Keratinocyte (primary cell): ENCODE measurements at regions not wholly inside any gene's neighbourhood (a gene's known extent, or its start where the extent isn't known, plus 50 kb on each side); places are given as distances from the start of the nearest gene placed in this dataset.

ENCODE experiments used
- DNase-seq: peaks from one replicate; pipeline ENCODE4 v3.0.0-alpha.2; 2011; ENCODE audit warnings: low read depth, missing footprints, low spot score
- FAIRE-seq: peaks from 2 replicates; lab custom pipeline; 2011; peaks lifted over from hg19 to GRCh38; lab: Jason Lieb, UNC
- H2AFZ ChIP-seq: 2 replicates; pipeline ENCODE4 v1.6.0; 2012; ENCODE audit warnings: low read length, control low read depth, inconsistent platforms; ENCODE audit not compliant: control insufficient read depth
- H3K27ac ChIP-seq: 2 replicates; pipeline ENCODE4 v1.5.1; 2011; ENCODE audit warnings: low read length; ENCODE audit not compliant: control insufficient read depth, insufficient read depth
- H3K27me3 ChIP-seq: 3 replicates; pipeline ENCODE4 v1.6.0; 2011; ENCODE audit warnings: low read length; ENCODE audit not compliant: control insufficient read depth, insufficient read depth; ENCODE audit errors: extremely low read depth
- H3K36me3 ChIP-seq, 2 experiments: 2 replicates in 1 of 2; 3 replicates in 1 of 2; pipeline ENCODE4 v1.5.1; 2011; ENCODE audit warnings: low read length in 2 of 2, mild to moderate bottlenecking in 1 of 2; ENCODE audit not compliant: control insufficient read depth in 2 of 2, insufficient read depth in 2 of 2; ENCODE audit errors: extremely low read depth in 1 of 2
- H3K4me1 ChIP-seq: 3 replicates; pipeline ENCODE4 v1.5.1; 2011; ENCODE audit warnings: low read length; ENCODE audit not compliant: control insufficient read depth, insufficient read depth; ENCODE audit errors: extremely low read depth
- H3K4me2 ChIP-seq: 3 replicates; pipeline ENCODE4 v1.6.0; 2011; ENCODE audit warnings: low read depth, low read length; ENCODE audit not compliant: control insufficient read depth, insufficient read depth; ENCODE audit errors: extremely low read depth
- H3K4me3 ChIP-seq, 3 experiments: fragments of 200-600 bp in 1 of 3; sonication (generic) in 1 of 3; 2 replicates in 2 of 3; 3 replicates in 1 of 3; pipeline ENCODE4 v1.5.1; 2011 to 2016; ENCODE audit warnings: low read length in 3 of 3, mild to moderate bottlenecking in 3 of 3, control low read depth in 2 of 3, inconsistent platforms in 1 of 3, low read depth in 1 of 3, mixed read lengths in 1 of 3, mixed run types in 1 of 3, moderate library complexity in 1 of 3; ENCODE audit not compliant: control insufficient read depth in 2 of 3, insufficient read depth in 2 of 3; ENCODE audit errors: extremely low read depth in 1 of 3
- H3K79me2 ChIP-seq: 2 replicates; pipeline ENCODE4 v1.6.0; 2012; ENCODE audit warnings: low read length; ENCODE audit not compliant: control insufficient read depth, insufficient read depth
- H3K9ac ChIP-seq: 3 replicates; pipeline ENCODE4 v1.6.0; 2011; ENCODE audit warnings: low read length; ENCODE audit not compliant: control insufficient read depth, insufficient read depth; ENCODE audit errors: extremely low read depth
- H3K9me1 ChIP-seq: 3 replicates; pipeline ENCODE4 v1.6.0; 2011; ENCODE audit warnings: low read length; ENCODE audit not compliant: control insufficient read depth, insufficient read depth; ENCODE audit errors: extremely low read depth
- H3K9me3 ChIP-seq: 2 replicates; pipeline ENCODE4 v1.5.1; 2012; ENCODE audit warnings: low read depth, low read length; ENCODE audit not compliant: control insufficient read depth
- H4K20me1 ChIP-seq: 3 replicates; pipeline ENCODE4 v1.6.0; 2011; ENCODE audit warnings: low read length; ENCODE audit not compliant: control insufficient read depth, insufficient read depth; ENCODE audit errors: extremely low read depth
- EZH2 ChIP-seq: IDR thresholded peaks from one replicate; pipeline ENCODE4 v1.6.1; 2012; ENCODE audit warnings: inconsistent platforms, mild to moderate bottlenecking, low read length, moderate library complexity
- dilution Hi-C: fragments of 300-500 bp; cut with MboI; formaldehyde crosslinking; loops from one replicate; pipeline ENCODE4 v1.7.0; 2020; ENCODE audit warnings: low sequenced_read_pairs; ENCODE audit not compliant: extremely low pct_ligation_motif_present
- TF ChIP-seq, protein P1 (sequence below), 3 experiments: IDR thresholded peaks in 1 of 3; conservative IDR thresholded peaks in 1 of 3; optimal IDR thresholded peaks in 1 of 3; 2 replicates in 2 of 3; 3 replicates in 1 of 3; pipeline versions ENCODE3 to v1.5.1; 2011; ENCODE audit warnings: low read length in 3 of 3, mild to moderate bottlenecking in 3 of 3, moderate library complexity in 2 of 3, control low read depth in 1 of 3, inconsistent platforms in 1 of 3; ENCODE audit not compliant: insufficient read depth in 2 of 3; ENCODE audit errors: extremely low read depth in 1 of 3

DNA sequence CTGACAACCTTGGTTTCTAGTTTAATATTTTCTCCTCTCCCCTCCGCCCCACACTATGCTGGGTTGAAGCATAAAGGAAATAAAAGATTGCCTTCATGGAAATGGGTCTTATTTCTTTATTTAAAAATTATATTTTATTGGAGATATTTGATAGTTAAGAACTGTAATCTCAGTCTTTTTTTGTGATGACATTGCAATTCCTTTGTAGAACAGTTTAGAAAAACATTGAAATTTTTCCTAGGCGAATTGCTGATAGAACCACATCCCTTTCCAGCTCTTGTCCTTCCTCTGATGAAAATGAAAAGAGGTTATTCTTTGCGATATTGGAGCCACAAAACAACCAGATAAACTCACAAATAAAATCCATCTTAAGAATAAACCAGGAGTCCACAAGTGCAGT lies 125.6 kb upstream of the NRIP1 start:
- Histone ChIP-seq H3K9me3 (no peaks in the 10 kb centered on the region), H3K36me3 (no peaks in the 10 kb centered on the region), H3K27ac (no peak overlapping the region), H3K4me2 (no peak overlapping the region), H3K9me1 (no peaks in the 10 kb centered on the region), H2AFZ (no peak overlapping the region), H3K4me1 (peaks cover 4% of the 10 kb centered on the region), H3K79me2 (no peaks in the 10 kb centered on the region), H3K9ac (no peak overlapping the region), H3K27me3 (no peaks in the 10 kb centered on the region), H4K20me1 (no peaks in the 10 kb centered on the region), H3K4me3 (no peak overlapping the region)
- FAIRE-seq (no peak), DNase-seq (no peak)
- TF ChIP-seq, protein P1, sequence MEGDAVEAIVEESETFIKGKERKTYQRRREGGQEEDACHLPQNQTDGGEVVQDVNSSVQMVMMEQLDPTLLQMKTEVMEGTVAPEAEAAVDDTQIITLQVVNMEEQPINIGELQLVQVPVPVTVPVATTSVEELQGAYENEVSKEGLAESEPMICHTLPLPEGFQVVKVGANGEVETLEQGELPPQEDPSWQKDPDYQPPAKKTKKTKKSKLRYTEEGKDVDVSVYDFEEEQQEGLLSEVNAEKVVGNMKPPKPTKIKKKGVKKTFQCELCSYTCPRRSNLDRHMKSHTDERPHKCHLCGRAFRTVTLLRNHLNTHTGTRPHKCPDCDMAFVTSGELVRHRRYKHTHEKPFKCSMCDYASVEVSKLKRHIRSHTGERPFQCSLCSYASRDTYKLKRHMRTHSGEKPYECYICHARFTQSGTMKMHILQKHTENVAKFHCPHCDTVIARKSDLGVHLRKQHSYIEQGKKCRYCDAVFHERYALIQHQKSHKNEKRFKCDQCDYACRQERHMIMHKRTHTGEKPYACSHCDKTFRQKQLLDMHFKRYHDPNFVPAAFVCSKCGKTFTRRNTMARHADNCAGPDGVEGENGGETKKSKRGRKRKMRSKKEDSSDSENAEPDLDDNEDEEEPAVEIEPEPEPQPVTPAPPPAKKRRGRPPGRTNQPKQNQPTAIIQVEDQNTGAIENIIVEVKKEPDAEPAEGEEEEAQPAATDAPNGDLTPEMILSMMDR (optimal IDR thresholded peaks at IDR 0.05 in 1 of 3, IDR thresholded peaks at IDR 0.05 in 1 of 3, conservative IDR thresholded peaks at IDR 0.05 in 1 of 3; ENCODE audit: extremely low read depth in 1 of 3, insufficient read depth in 2 of 3, low read length in 3 of 3): no peak
- no peak for TF ChIP-seq EZH2
- dilution Hi-C loops: no loop called here

DNA sequence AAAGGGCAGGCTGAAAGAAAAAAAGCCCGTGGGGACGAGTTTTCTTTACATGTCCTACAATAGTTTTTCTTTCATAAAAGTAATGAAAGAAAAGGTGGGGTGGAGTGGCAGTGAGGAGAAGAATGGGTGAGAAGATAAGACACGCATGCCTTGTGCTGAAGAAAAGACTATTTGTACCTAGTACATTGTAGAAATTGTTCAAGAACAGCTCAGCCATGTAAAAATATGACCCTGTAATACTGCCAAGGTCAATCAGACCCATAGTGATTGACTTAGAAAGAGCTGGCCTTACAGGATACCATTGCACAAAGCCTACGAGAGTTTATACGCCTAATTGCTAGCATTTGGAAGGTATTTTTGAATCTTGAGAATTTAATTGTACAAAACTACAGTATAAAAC lies 126.0 kb upstream of the NRIP1 start:
- DNase-seq: no peak
- FAIRE-seq: no peak
- Histone ChIP-seq H3K9me3 (no peaks in the 10 kb centered on the region), H3K36me3 (no peaks in the 10 kb centered on the region), H3K9ac (no peak overlapping the region), H3K9me1 (no peaks in the 10 kb centered on the region), H4K20me1 (no peaks in the 10 kb centered on the region), H3K27ac (no peak overlapping the region), H3K27me3 (no peaks in the 10 kb centered on the region), H3K4me3 (no peak overlapping the region), H3K4me1 (peaks cover 4% of the 10 kb centered on the region), H3K79me2 (no peaks in the 10 kb centered on the region), H3K4me2 (no peak overlapping the region), H2AFZ (no peak overlapping the region)
- dilution Hi-C loops: no loop called here
- TF ChIP-seq, protein P1 (optimal IDR thresholded peaks at IDR 0.05 in 1 of 3, IDR thresholded peaks at IDR 0.05 in 1 of 3, conservative IDR thresholded peaks at IDR 0.05 in 1 of 3; ENCODE audit: extremely low read depth in 1 of 3, insufficient read depth in 2 of 3, low read length in 3 of 3): no peak
- no peak for TF ChIP-seq EZH2
